HG03103 (cell line): ENCODE measurements at regions not wholly inside any gene's neighbourhood (a gene's known extent, or its start where the extent isn't known, plus 50 kb on each side); places are given as distances from the start of the nearest gene placed in this dataset.

ENCODE experiments used
- ATAC-seq: cut with Tn5 transposase; IDR thresholded peaks from one replicate; pipeline ENCODE4 v1.9.1; 2021; ENCODE audit warnings: low read depth; ENCODE audit not compliant: unreplicated experiment

GRCh38 chr6:104579310-104579863, 280.3 kb downstream of the HACE1 start:
- no peak for ATAC-seq

GRCh38 chr6:104575536-104575935, 284.2 kb downstream of the HACE1 start:
- no peak for ATAC-seq

GRCh38 chr6:104574135-104574750, 285.5 kb downstream of the HACE1 start:
- no peak for ATAC-seq

GRCh38 chr6:104573350-104573749, 286.4 kb downstream of the HACE1 start:
- ATAC-seq = no peak

- ATAC-seq = no peak
Measured at GRCh38 chr6:104572901-104573300, 286.8 kb downstream of the HACE1 start.

GRCh38 chr6:104566411-104566810, 293.3 kb downstream of the HACE1 start:
- ATAC-seq = no peak

- ATAC-seq = no peak
Measured at GRCh38 chr6:104563306-104563705, 296.4 kb downstream of the HACE1 start.

GRCh38 chr6:104559435-104560202, 300.1 kb downstream of the HACE1 start:
- no peak for ATAC-seq

- ATAC-seq = no peak
Measured at GRCh38 chr6:104558746-104559145, 301.0 kb downstream of the HACE1 start.

GRCh38 chr6:104548297-104548696, 311.4 kb downstream of the HACE1 start:
- no peak for ATAC-seq

- no peak for ATAC-seq
Measured at GRCh38 chr6:104541411-104541810, 318.3 kb downstream of the HACE1 start.

GRCh38 chr6:104540743-104541142, 319.0 kb downstream of the HACE1 start:
- ATAC-seq = no peak

- ATAC-seq = no peak
Measured at GRCh38 chr6:104539173-104539572, 320.5 kb downstream of the HACE1 start.

- ATAC-seq = no peak
Measured at GRCh38 chr6:104537872-104538271, 321.8 kb downstream of the HACE1 start.

GRCh38 chr6:104537180-104537579, 322.5 kb downstream of the HACE1 start:
- no peak for ATAC-seq

GRCh38 chr6:104532462-104532861, 327.3 kb downstream of the HACE1 start:
- no peak for ATAC-seq

- ATAC-seq = no peak
Measured at GRCh38 chr6:104531646-104532045, 328.1 kb downstream of the HACE1 start.

- ATAC-seq = no peak
Measured at GRCh38 chr6:104527761-104528415, 331.8 kb downstream of the HACE1 start.

- ATAC-seq = no peak
Measured at GRCh38 chr6:104527311-104527710, 332.4 kb downstream of the HACE1 start.

- ATAC-seq = no peak
Measured at GRCh38 chr6:104526376-104526775, 333.3 kb downstream of the HACE1 start.

- ATAC-seq = peak; percentile 98
Measured at GRCh38 chr6:104525677-104526322, 333.9 kb downstream of the HACE1 start.
